ENCODE measurements at regions not wholly inside any gene's neighbourhood (a gene's known extent, or its start where the extent isn't known, plus 50 kb on each side); places are given as distances from the start of the nearest gene placed in this dataset.

DNA sequence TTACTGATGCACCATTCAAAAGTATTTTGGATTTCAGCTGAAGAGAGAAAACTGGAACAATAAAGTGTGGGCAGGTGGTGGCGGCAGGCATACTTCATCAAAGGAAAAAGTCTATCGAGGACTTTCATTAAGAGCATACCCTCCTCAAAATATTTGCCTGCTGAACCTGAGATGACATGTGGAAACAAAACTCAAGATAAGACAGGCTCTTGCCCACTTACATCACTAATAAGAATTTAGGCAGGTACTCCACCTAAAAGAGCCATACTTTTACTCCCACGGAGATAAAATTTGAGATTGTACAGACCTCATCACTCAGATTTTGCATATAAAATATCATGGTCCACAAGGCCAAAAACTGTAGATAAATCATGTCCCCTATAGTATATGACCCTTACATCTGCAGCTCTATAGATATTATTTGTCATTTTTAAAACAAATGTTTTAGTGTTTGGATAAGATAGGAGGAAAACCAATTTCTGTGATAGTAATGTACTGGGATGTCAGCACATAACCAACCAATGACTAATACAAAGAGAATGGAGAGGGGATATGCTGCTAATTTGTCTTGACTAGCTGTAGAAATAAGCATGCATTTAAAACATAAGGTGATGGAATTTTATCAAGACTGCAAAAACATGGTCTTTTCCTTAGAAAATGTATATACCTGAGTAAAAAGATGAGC lies 730.6 kb upstream of the ZNF608 start:
- TF ChIP-seq, protein P1, sequence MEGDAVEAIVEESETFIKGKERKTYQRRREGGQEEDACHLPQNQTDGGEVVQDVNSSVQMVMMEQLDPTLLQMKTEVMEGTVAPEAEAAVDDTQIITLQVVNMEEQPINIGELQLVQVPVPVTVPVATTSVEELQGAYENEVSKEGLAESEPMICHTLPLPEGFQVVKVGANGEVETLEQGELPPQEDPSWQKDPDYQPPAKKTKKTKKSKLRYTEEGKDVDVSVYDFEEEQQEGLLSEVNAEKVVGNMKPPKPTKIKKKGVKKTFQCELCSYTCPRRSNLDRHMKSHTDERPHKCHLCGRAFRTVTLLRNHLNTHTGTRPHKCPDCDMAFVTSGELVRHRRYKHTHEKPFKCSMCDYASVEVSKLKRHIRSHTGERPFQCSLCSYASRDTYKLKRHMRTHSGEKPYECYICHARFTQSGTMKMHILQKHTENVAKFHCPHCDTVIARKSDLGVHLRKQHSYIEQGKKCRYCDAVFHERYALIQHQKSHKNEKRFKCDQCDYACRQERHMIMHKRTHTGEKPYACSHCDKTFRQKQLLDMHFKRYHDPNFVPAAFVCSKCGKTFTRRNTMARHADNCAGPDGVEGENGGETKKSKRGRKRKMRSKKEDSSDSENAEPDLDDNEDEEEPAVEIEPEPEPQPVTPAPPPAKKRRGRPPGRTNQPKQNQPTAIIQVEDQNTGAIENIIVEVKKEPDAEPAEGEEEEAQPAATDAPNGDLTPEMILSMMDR (conservative IDR thresholded peaks at IDR 0.05; ENCODE audit: low read length), result no peak
- TF ChIP-seq EZH2phosphoT487 (IDR thresholded peaks at IDR 0.05; ENCODE audit: borderline replicate concordance, low read depth, low read length), result no peak
